GM10266 (cell line): ENCODE measurements at regions not wholly inside any gene's neighbourhood (a gene's known extent, or its start where the extent isn't known, plus 50 kb on each side); places are given as distances from the start of the nearest gene placed in this dataset.

Experiments
- DNase-seq: peaks from one replicate; pipeline ENCODE4 v3.0.0; 2012; ENCODE audit errors: extremely low spot score
- CTCF ChIP-seq: IDR thresholded peaks from 2 replicates; pipeline ENCODE4 v1.5.1; 2012; ENCODE audit warnings: mild to moderate bottlenecking, low read depth; ENCODE audit not compliant: control insufficient read depth, insufficient read depth; ENCODE audit errors: missing control alignments

- peak; percentile 45 for TF ChIP-seq CTCF
- DNase-seq: peak; percentile 24
Measured at GRCh38 chr5:126234563-126235195, 188.5 kb upstream of the GRAMD2B start.

GRCh38 chr5:126235628-126236027, 187.6 kb upstream of the GRAMD2B start:
- TF ChIP-seq CTCF: no peak
- no peak for DNase-seq

GRCh38 chr5:126236994-126237393, 186.2 kb upstream of the GRAMD2B start:
- no peak for DNase-seq
- TF ChIP-seq CTCF: no peak

- DNase-seq: no peak
- TF ChIP-seq CTCF: no peak
Measured at GRCh38 chr5:126248611-126249010, 174.6 kb upstream of the GRAMD2B start.

GRCh38 chr5:126251024-126251423, 172.2 kb upstream of the GRAMD2B start:
- no peak for TF ChIP-seq CTCF
- DNase-seq: no peak

GRCh38 chr5:126253406-126253805, 169.8 kb upstream of the GRAMD2B start:
- DNase-seq: no peak
- no peak for TF ChIP-seq CTCF

GRCh38 chr5:126263591-126264184, 159.5 kb upstream of the GRAMD2B start:
- TF ChIP-seq CTCF: no peak
- no peak for DNase-seq
